ENCODE measurements at regions not wholly inside any gene's neighbourhood (a gene's known extent, or its start where the extent isn't known, plus 50 kb on each side); places are given as distances from the start of the nearest gene placed in this dataset.
A peak's percentile ranks its signal among the peaks of the same experiment; 100 is the strongest.
"Not testable (repeated sequence)": the region's sequence is repeated elsewhere in the genome, so short reads cannot be mapped to it uniquely, and the experiment has no call there.

- DNase-seq (ENCODE audit: low spot score): no peak
- peaks cover 3% of the 10 kb centered on the region for H3K4me1 ChIP-seq (replicated peaks)
- no peaks in the 10 kb centered on the region for H3K27me3 ChIP-seq (replicated peaks; ENCODE audit: insufficient read depth)
- H3K9me3 ChIP-seq: no peaks in the 10 kb centered on the region
- intact Hi-C loops (cut with DNase I): no loop called here
- WGBS: 64% methylated on average over 11 of the region's 11 CpGs
- no peaks in the 10 kb centered on the region for H3K36me3 ChIP-seq
- peak overlapping the region; percentile 35 to 53 for H3K27ac ChIP-seq
- TF ChIP-seq POLR2AphosphoS5 (IDR thresholded peaks at IDR 0.05) (no peak), CTCF (IDR thresholded peaks at IDR 0.05) (no peak), POLR2A (IDR thresholded peaks at IDR 0.05) (no peak)
- no peak overlapping the region for H3K4me3 ChIP-seq
These were observed 290.8 kb upstream of the COBL start for GRCh38 chr7:51607447-51607846.

GRCh38 chr7:51606601-51607154, 290.1 kb upstream of the COBL start:
- H3K4me3 ChIP-seq: no peak overlapping the region
- intact Hi-C loops (cut with DNase I): no loop called here
- H3K9me3 ChIP-seq: no peaks in the 10 kb centered on the region
- WGBS: 9% methylated on average over 17 of the region's 17 CpGs
- H3K36me3 ChIP-seq: no peaks in the 10 kb centered on the region
- peaks cover 3% of the 10 kb centered on the region for H3K4me1 ChIP-seq (replicated peaks)
- peak overlapping the region; percentile 35 to 53 for H3K27ac ChIP-seq
- H3K27me3 ChIP-seq (replicated peaks; ENCODE audit: insufficient read depth): no peaks in the 10 kb centered on the region
- DNase-seq (ENCODE audit: low spot score): peak; percentile 32
- TF ChIP-seq POLR2A (IDR thresholded peaks at IDR 0.05): no peak
- no peak for TF ChIP-seq CTCF (IDR thresholded peaks at IDR 0.05)
- peak; percentile 95 for TF ChIP-seq POLR2AphosphoS5 (IDR thresholded peaks at IDR 0.05)

GRCh38 chr7:51602376-51602775, 285.8 kb upstream of the COBL start:
- no peak for DNase-seq (ENCODE audit: low spot score)

GRCh38 chr7:51601461-51601860, 284.9 kb upstream of the COBL start:
- Histone ChIP-seq H3K4me3 (no peak overlapping the region), H3K27ac (no peak overlapping the region), H3K4me1 (replicated peaks) (no peaks in the 10 kb centered on the region), H3K9me3 (no peaks in the 10 kb centered on the region), H3K36me3 (no peaks in the 10 kb centered on the region), H3K27me3 (replicated peaks; ENCODE audit: insufficient read depth) (no peaks in the 10 kb centered on the region)
- 89% methylated on average over 3 of the region's 3 CpGs for WGBS
- intact Hi-C loops (cut with DNase I): no loop called here
- no peak for DNase-seq (ENCODE audit: low spot score)
- no peak for TF ChIP-seq POLR2A (IDR thresholded peaks at IDR 0.05)

More at GRCh38 chr7:51602376-51602775, 285.8 kb upstream of the COBL start:
- no peak for TF ChIP-seq POLR2A (IDR thresholded peaks at IDR 0.05)
- no peak for TF ChIP-seq CTCF (IDR thresholded peaks at IDR 0.05)
- TF ChIP-seq POLR2AphosphoS5 (IDR thresholded peaks at IDR 0.05): no peak
- no peak overlapping the region for H3K27ac ChIP-seq
- H3K9me3 ChIP-seq: no peaks in the 10 kb centered on the region
- 88% methylated on average over 2 of the region's 2 CpGs for WGBS
- H3K36me3 ChIP-seq: no peaks in the 10 kb centered on the region
- H3K4me3 ChIP-seq: no peak overlapping the region
- H3K4me1 ChIP-seq (replicated peaks): peaks cover 3% of the 10 kb centered on the region
- intact Hi-C loops (cut with DNase I): no loop called here
- H3K27me3 ChIP-seq (replicated peaks; ENCODE audit: insufficient read depth): no peaks in the 10 kb centered on the region

- H3K36me3 ChIP-seq; H3K4me1 ChIP-seq (replicated peaks); DNase-seq (ENCODE audit: low spot score); intact Hi-C loops (cut with DNase I); H3K9me3 ChIP-seq; H3K27me3 ChIP-seq (replicated peaks; ENCODE audit: insufficient read depth); H3K27ac ChIP-seq; H3K4me3 ChIP-seq: not testable (repeated sequence)
- WGBS: 86% methylated on average over 9 of the region's 9 CpGs
These were observed 283.3 kb upstream of the COBL start for GRCh38 chr7:51599935-51600334.

GRCh38 chr7:51593628-51594027, 277.0 kb upstream of the COBL start:
- DNase-seq (ENCODE audit: low spot score): no peak
- H3K36me3 ChIP-seq: no peaks in the 10 kb centered on the region
- TF ChIP-seq POLR2AphosphoS5 (IDR thresholded peaks at IDR 0.05): no peak
- no peak for TF ChIP-seq POLR2A (IDR thresholded peaks at IDR 0.05)
- TF ChIP-seq CTCF (IDR thresholded peaks at IDR 0.05): no peak
- H3K27ac ChIP-seq: no peak overlapping the region
- intact Hi-C loops (cut with DNase I): no loop called here
- no peak overlapping the region for H3K4me3 ChIP-seq
- H3K27me3 ChIP-seq (replicated peaks; ENCODE audit: insufficient read depth): no peaks in the 10 kb centered on the region
- WGBS: 69% methylated on average over 2 of the region's 2 CpGs
- H3K9me3 ChIP-seq: no peaks in the 10 kb centered on the region
- H3K4me1 ChIP-seq (replicated peaks): no peaks in the 10 kb centered on the region
